COLO668 (cell line): ENCODE measurements at regions not wholly inside any gene's neighbourhood (a gene's known extent, or its start where the extent isn't known, plus 50 kb on each side); places are given as distances from the start of the nearest gene placed in this dataset.
"Not testable (repeated sequence)": the region's sequence is repeated elsewhere in the genome, so short reads cannot be mapped to it uniquely, and the experiment has no call there.

Source experiments
- DNase-seq: peaks from one replicate; lab custom pipeline; 2025; ENCODE audit not compliant: unreplicated experiment; lab: John Stamatoyannopoulos, UW

DNA sequence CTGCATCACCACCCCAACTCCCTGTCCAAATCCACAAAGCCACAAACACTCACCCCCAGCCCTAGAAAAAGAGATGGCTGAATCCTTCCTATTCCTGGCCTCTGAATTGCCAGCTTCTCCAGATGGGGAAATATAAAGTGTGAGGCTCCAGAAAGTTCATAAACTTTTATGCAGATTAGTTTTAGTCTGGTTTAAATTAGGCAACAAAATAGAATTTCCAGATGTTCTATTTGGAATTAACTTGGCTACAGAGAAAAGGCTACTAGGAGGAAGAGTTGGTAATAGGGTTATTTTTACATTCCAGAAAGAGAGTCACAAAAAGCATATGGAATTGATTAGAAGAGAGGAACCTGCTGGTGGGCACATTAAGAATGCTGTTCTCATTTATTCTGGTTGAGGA lies 56.0 kb downstream of the EN1 start:
- no peak for DNase-seq

DNA sequence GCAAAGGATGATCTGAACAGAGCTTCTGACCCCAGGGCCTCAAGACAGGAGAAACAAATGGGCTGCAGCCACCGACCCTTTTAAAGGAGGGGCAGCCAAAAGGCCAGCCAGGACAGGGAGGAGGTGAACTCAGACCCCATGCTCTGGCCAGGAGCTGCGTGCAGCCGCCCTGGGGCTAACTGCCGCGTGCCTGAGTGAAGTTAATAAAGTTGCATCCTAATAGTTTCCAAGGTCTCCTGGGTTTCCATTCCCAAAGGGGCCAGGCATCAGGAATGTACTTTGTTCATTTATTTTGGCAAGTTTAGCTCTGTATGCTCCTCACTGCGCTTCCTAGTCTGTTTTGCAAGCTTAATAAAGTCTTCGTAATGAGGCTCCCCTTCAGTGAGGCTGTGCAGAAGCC lies 60.7 kb downstream of the EN1 start:
- no peak for DNase-seq

GRCh38 chr2:118784860-118785259 lies 62.6 kb downstream of the EN1 start:
- no peak for DNase-seq

GRCh38 chr2:118779362-118779761 lies 68.1 kb downstream of the EN1 start:
- no peak for DNase-seq

DNA sequence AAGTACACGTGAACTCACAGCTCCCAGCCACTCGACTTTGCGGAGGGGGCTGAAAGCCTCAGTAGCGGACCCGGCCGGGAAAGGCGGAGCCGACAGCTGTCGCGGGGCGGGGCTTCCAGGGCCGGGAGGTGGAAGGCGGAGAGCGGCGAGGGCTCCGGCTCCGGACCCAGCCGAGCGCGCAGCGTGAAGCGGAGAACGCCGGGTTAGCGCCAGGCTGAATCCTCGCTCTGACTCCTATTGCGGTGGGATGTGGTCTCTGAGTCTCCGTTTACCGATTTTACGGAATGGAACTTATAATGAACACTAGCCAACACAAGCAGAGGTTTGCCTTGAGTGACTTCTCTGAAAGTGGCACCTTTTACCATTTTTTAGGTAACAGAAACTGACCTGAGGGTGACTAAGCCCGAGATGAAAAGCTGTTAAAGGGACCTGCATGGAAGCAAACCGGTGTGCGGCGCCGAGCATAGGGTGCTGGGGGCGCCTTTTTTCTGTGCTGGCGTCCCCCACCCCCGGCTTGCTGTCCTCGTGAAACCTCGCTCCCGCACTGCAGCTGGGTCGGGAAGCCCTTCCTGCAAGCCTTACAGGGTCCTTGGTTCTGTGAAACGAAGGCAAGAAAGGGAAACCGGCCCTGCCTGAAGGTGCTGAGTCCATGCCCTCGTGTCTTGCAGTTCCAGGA lies 72.9 kb downstream of the EN1 start:
- DNase-seq = peak; percentile 35

- no peak for DNase-seq
These were observed 73.6 kb downstream of the EN1 start for GRCh38 chr2:118773826-118774225.

DNA sequence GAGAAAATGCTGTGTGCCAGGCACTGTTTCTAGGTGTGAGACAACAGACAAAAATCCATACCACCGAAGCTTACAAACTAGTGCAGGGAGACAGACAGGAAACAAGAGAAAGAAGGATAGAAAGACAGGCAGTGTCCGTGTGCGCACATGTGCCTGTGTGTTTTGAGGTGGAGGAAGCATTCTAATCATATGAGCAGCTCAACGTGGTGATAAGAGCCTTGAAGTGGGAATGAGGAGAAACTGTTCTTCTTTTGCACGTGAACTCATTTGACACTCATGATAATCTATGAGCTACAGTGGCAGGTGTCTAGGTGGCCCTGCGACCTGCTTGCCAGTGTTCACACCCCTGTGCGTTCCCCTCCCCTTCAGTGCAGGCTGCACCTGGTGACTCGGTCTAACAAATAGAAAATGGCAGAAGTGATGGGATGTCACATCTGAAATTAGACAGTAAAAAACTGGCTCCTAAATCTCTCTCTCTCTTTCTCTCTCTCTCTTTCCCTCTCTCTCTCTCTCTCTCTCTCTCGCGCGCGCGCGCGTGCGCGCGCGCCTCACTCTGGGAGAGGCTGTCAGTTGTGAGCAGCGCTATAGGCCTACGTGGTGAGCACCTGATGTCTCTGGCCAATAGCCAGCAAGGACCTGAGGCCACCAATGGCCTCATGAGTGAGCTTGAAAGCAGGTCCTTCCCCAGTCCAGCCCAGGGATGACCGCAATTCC lies 74.8 kb downstream of the EN1 start:
- DNase-seq = no peak

DNA sequence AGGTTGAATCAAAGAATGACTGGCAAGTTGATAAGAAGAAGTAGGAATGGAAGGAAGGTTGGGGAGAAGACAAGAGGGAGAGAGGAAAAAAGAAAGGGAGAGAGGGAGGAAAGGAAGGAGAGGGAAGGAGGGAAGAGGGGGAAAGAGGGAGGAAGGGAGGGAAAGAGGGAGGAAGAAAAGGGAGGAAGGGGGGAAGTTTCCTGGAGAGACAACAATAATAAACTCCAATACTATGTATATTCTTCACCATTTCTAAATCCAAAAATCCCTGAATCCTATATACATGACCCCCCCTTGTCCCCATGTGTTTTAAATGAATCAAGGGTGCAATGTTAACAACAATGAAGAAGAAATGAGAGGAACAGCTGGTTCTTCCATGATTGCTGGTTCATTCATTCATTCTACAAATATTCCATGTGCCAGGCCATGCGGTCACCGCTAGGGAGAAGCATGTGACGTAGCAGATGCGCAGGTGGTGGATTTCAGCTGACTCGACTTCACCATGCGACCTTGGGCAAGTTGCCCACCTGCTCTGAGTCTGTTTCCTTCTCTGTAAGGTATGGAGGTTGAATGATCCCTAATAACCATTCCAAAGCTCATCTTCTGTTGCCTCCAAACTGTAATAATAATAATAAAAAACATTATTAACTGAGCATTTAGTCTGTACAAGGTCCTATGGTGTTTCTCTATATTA lies 77.6 kb downstream of the EN1 start:
- no peak for DNase-seq

DNA sequence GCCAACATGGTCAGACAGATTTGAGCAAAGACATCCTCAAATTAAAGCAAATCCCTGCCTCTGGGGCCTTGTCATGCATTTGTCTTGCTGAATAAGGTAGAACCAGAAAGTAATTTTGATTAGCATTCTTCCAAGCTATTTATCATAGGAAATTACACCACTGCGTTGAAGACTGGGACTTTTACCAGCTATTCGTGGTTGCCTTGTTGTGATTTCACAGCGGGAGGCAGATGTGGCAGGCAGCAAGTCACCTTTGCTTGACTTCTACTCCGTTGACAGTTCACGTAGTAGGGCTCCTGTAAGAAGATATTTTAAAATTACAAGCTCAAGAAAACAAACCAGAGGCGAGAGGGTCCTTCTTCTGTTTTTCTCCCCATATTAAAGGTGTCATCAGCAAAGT lies 80.6 kb downstream of the EN1 start:
- no peak for DNase-seq

DNA sequence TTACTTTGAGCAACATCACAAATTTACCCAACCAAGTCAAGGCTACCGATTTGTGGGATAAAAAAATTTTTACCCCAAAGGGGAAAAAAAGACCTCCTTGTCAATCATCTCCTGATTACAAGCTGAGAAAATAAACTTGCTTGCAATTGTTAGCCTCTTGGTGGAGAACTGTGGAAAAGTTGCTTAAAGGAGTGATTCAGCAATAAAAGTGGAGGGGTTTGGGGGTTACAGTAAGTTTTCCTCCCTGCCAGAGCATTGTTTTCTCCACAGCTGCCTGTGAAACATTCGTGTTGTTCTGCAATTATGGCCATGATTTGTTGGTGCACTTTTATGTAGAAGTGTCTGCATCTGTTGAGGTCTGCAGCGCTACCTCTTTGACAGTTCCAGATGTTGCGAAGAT lies 82.6 kb downstream of the EN1 start:
- DNase-seq = no peak

- DNase-seq = no peak
These were observed 83.7 kb downstream of the EN1 start for GRCh38 chr2:118763797-118764196.

- no peak for DNase-seq
These were observed 85.2 kb downstream of the EN1 start for GRCh38 chr2:118762290-118762689.

DNA sequence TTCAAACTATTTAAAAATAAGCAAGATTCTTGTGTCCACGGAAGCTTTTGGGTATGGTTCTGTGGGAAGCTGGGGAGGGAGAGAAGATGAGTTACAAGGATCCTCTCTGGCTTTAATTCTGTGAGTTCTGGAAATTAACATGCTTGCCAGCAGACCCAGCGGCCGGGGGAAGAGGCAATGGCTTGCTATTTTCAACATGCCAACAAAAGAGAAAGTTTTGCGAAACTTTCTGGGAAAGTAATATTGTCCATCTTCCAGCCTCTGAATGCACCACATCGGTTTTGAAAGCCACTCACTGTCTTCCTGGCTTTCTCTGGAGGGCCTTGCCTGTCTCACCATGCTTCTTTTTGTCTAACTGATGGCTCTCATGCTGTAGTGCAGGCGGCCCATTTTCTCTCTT lies 85.7 kb downstream of the EN1 start:
- DNase-seq = no peak

GRCh38 chr2:118755901-118756300 lies 91.5 kb downstream of the EN1 start:
- no peak for DNase-seq

GRCh38 chr2:118755384-118755783 lies 92.1 kb downstream of the EN1 start:
- no peak for DNase-seq

DNA sequence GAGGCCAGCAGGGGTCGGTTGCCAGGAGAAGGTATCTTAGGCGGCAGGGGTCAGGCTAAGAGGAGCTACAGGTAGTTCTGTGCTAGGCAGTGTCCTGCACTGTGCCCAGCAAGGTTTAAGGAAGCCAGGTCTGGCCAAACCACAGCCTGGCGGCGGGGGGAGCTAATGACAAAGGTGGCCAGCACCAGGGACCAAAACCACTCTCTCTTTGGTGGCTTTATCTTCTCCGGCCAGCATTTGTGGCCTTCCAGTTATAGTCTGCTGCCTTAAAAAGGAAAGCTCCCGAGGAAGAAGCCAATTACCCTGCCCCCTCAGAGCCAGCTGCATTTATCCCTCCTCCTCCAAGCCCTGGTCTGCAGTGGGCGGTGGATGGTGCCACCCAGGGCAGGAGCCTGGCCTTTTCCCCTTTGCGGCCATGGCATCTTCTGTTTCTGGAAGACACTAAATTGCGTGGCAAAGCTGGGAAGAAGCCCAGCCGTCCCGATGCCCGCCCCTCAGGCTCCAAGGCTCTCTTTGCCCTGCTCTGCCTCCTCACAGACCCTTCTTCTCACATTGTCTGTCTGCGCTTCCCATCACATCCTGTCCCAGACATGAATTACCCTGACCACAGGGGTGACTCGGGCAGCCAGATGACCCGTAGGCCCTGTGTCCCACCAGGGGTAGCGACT lies 94.6 kb downstream of the EN1 start:
- DNase-seq = no peak

GRCh38 chr2:118750959-118751565 lies 96.4 kb downstream of the EN1 start:
- no peak for DNase-seq

GRCh38 chr2:118748245-118748885 lies 99.1 kb downstream of the EN1 start:
- no peak for DNase-seq

DNA sequence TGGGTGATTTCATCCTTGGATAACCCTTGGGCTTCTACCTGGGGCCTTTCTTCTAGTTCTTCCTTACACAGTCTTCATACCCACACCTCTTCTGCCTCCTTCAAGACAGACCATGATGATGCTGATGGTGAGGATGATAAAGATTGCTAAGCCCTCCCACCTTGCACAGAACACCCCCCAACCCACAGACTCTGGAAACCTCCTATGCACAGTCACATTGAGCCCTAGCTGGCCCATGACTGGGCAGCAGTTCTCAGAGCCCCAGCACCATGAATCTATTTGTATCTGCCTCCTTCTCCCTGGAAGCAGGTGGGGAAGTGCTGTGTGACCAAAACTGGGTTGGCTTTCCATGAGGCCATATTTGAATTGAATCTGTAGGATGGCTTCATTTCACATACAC lies 99.8 kb downstream of the EN1 start:
- DNase-seq = no peak

GRCh38 chr2:118747066-118747465 lies 100.4 kb downstream of the EN1 start:
- no peak for DNase-seq

- DNase-seq = not testable (repeated sequence)
These were observed 102.7 kb downstream of the EN1 start for GRCh38 chr2:118744682-118745181.
